Endothelial cell of hepatic sinusoid (primary cell): ENCODE measurements at regions not wholly inside any gene's neighbourhood (a gene's known extent, or its start where the extent isn't known, plus 50 kb on each side); places are given as distances from the start of the nearest gene placed in this dataset.

Experiments
- in situ Hi-C: cut with HindIII; loops from 2 replicates; pipeline ENCODE4 v1.10.0; 2017; ENCODE audit warnings: low sequenced_read_pairs

GRCh38 chr5:56291661-56292374 lies 58.7 kb upstream of the ANKRD55 start:
- in situ Hi-C loops: loop anchor here (25.0 kb wide), 1 partner anchor 545 kb away; no protein-coding TSS in a partner anchor

GRCh38 chr5:56291079-56291643 lies 58.0 kb upstream of the ANKRD55 start:
- in situ Hi-C loops: loop anchor here (25.0 kb wide), 1 partner anchor 546 kb away; no protein-coding TSS in a partner anchor

- in situ Hi-C loops: loop anchor here (25.0 kb wide), 1 partner anchor 547 kb away; no protein-coding TSS in a partner anchor
These were observed 57.4 kb upstream of the ANKRD55 start for GRCh38 chr5:56290378-56291078.

GRCh38 chr5:56289602-56289987 lies 56.5 kb upstream of the ANKRD55 start:
- in situ Hi-C loops: loop anchor here (25.0 kb wide), 1 partner anchor 548 kb away; no protein-coding TSS in a partner anchor

GRCh38 chr5:56288873-56289601 lies 55.9 kb upstream of the ANKRD55 start:
- in situ Hi-C loops: loop anchor here (25.0 kb wide), 1 partner anchor 548 kb away; no protein-coding TSS in a partner anchor

- in situ Hi-C loops: loop anchor here (25.0 kb wide), 1 partner anchor 551 kb away; no protein-coding TSS in a partner anchor
These were observed 53.1 kb upstream of the ANKRD55 start for GRCh38 chr5:56286015-56286884.

- in situ Hi-C loops: loop anchor here (25.0 kb wide), 1 partner anchor 554 kb away; no protein-coding TSS in a partner anchor
These were observed 49.8 kb upstream of the ANKRD55 start for GRCh38 chr5:56282951-56283350.
